GM13976 (cell line): ENCODE measurements at regions not wholly inside any gene's neighbourhood (a gene's known extent, or its start where the extent isn't known, plus 50 kb on each side); places are given as distances from the start of the nearest gene placed in this dataset.
"Not testable (repeated sequence)": the region's sequence is repeated elsewhere in the genome, so short reads cannot be mapped to it uniquely, and the experiment has no call there.

ENCODE experiments used
- DNase-seq: peaks from one replicate; pipeline ENCODE4 v3.0.0; 2012; ENCODE audit warnings: low spot score
- in situ Hi-C: fragments of 300-500 bp; cut with MboI; formaldehyde crosslinking; loops from one replicate; pipeline ENCODE4 v1.12.0; 2022; ENCODE audit warnings: low sequenced_read_pairs, mixed read lengths, inconsistent platforms; ENCODE audit not compliant: unreplicated experiment
- TF ChIP-seq, protein P1 (sequence below): IDR thresholded peaks from 2 replicates; pipeline ENCODE4 v1.5.1; 2012; ENCODE audit warnings: borderline replicate concordance, mild to moderate bottlenecking; ENCODE audit not compliant: insufficient read depth; ENCODE audit errors: extremely low read depth, missing control alignments, control extremely low read depth

DNA sequence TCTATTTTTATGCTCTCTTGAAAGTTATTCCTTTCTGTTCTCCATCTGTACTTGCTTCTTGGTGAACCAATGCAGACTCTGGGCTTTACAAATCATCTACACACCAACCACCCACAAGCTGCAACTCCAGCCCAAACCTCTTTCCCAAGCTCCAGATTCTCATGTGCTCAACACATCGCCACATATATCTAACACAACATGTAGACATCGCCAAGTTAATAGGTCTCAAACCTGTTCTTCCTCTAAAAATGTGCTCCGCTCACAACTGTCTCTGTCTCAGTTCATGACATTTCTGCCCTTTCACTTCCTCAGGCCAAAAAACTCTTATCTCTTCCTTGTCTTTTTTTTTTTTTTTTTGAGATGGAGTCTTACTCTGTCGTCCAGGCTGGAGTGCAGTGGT lies 95.7 kb upstream of the EEPD1 start:
- DNase-seq: peak; percentile 41
- TF ChIP-seq, protein P1, sequence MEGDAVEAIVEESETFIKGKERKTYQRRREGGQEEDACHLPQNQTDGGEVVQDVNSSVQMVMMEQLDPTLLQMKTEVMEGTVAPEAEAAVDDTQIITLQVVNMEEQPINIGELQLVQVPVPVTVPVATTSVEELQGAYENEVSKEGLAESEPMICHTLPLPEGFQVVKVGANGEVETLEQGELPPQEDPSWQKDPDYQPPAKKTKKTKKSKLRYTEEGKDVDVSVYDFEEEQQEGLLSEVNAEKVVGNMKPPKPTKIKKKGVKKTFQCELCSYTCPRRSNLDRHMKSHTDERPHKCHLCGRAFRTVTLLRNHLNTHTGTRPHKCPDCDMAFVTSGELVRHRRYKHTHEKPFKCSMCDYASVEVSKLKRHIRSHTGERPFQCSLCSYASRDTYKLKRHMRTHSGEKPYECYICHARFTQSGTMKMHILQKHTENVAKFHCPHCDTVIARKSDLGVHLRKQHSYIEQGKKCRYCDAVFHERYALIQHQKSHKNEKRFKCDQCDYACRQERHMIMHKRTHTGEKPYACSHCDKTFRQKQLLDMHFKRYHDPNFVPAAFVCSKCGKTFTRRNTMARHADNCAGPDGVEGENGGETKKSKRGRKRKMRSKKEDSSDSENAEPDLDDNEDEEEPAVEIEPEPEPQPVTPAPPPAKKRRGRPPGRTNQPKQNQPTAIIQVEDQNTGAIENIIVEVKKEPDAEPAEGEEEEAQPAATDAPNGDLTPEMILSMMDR: no peak
- in situ Hi-C loops: no loop called here

- TF ChIP-seq, protein P1: no peak
- DNase-seq: peak; percentile 40
- in situ Hi-C loops: no loop called here
These were observed 94.9 kb upstream of the EEPD1 start for GRCh38 chr7:36058020-36058592.

DNA sequence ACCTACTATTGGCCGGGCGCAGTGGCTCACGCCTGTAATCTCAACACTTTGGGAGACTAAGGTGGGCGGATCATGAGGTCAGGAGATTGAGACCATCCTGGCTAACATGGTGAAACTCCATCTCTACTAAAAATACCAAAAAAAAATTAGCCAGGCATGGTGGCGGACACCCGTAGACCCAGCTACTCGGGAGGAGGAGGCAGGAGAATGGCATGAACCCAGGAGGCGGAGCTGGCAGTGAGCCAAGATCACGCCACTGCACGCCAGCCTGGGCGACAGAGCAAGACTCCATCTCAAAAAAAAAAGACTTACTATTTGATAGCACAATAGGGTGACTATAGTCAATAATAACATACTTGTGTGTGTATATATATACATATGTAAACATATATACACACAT lies 92.7 kb upstream of the EEPD1 start:
- in situ Hi-C loops, DNase-seq: not testable (repeated sequence)

DNA sequence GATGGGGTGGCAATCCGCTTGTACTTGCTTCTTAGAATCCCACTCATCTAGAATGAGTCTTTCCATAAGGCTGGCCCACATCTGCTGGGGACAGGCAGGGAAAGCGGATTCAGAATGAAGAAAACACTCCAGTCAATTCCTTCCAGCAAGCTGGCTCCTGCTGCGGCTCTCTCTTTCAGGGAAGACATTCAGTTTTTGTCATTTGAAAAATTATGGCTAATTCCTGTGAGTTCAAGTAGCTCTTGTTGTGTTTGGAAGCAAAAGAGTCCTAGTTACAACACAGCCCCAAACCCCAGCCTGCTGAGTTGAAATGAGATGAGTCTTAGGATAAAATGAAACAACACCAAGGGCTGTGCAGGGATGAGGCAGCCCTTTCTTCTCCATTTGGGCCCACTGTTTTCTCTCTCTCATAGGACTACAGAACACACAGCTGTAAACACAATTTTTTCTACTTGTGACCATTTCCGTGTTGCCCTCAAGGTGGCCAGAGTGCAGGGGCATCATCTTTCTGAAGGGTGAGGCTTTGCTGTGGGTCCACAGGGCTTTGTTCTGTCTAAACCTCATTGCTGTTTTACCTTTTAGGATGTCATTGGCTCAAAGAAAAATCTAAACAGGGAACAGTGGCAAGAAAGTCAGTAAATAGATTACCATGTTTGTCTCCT lies 90.8 kb upstream of the EEPD1 start:
- no peak for DNase-seq
- TF ChIP-seq, protein P1: no peak
- in situ Hi-C loops: no loop called here

- TF ChIP-seq, protein P1: no peak
- DNase-seq: no peak
- in situ Hi-C loops: no loop called here
These were observed 88.4 kb upstream of the EEPD1 start for GRCh38 chr7:36064676-36065075.

DNA sequence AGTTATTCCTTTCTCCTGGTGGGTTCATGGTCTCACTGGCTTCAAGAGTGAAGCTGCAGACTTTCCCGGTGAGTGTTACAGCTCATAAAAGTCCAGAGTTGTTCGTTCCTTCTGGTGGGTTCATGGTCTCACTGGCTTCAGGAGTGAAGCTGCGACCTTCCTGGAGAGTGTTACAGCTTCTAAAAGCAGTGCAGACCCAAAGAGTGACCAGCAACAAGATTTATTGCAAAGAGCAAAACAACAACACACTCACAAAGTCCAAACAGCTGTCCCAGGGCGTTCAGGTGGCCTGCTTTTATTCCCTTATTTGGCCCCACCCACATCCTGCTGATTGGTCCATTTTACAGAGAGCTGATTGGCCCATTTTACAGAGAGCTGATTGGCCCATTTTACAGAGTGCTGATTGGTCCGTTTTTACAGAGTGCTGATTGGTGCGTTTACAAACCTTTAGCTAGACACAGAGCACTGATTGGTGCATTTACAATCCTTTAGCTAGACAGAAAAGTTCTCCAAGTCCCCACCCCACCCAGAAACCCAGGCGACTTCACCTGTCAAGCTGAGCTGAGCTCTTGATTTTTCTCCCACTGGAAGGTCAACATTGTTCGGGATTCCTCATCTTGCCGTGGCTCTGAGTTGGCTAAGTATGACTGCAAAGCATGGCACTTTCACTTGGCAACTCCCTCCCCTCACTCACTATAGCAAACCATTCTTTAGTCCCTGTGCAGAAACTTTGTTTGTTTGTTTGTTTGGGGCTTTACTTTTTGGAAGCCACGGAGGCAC lies 87.3 kb upstream of the EEPD1 start:
- DNase-seq, in situ Hi-C loops: not testable (repeated sequence)

GRCh38 chr7:36066343-36066664 lies 86.8 kb upstream of the EEPD1 start:
- in situ Hi-C loops: no loop called here
- no peak for DNase-seq
- TF ChIP-seq, protein P1: no peak
